Endodermal cell (in vitro differentiated cells): ENCODE measurements at regions not wholly inside any gene's neighbourhood (a gene's known extent, or its start where the extent isn't known, plus 50 kb on each side); places are given as distances from the start of the nearest gene placed in this dataset.
A peak's percentile ranks its signal among the peaks of the same experiment; 100 is the strongest.

Source experiments
- DNase-seq: peaks from one replicate; pipeline ENCODE4 v3.0.0-alpha.2; 2017
- H3K27ac ChIP-seq: 2 replicates; pipeline ENCODE4 v1.5.1; 2013; ENCODE audit warnings: mild to moderate bottlenecking, low read depth, low read length, moderate library complexity
- H3K27me3 ChIP-seq: 2 replicates; pipeline ENCODE4 v1.6.1; 2013; ENCODE audit warnings: mild to moderate bottlenecking, low read length, moderate library complexity; ENCODE audit not compliant: insufficient read depth, control insufficient read depth, poor library complexity, severe bottlenecking
- H3K36me3 ChIP-seq: 2 replicates; pipeline ENCODE4 v1.7.0; 2013; ENCODE audit warnings: mild to moderate bottlenecking, low read length, moderate library complexity; ENCODE audit not compliant: control insufficient read depth, insufficient read depth
- H3K4me1 ChIP-seq: one replicate; pipeline ENCODE4 v1.7.0; 2013; ENCODE audit warnings: low read length; ENCODE audit not compliant: control insufficient read depth, insufficient read depth
- H3K4me3 ChIP-seq: 2 replicates; pipeline ENCODE4 v1.5.1; 2013; ENCODE audit warnings: mild to moderate bottlenecking, low read length, moderate library complexity
- H3K9ac ChIP-seq: 2 replicates; pipeline ENCODE4 v1.6.1; 2013; ENCODE audit warnings: mild to moderate bottlenecking, low read length, moderate library complexity; ENCODE audit not compliant: poor library complexity, severe bottlenecking; ENCODE audit errors: extremely low read depth
- H3K9me3 ChIP-seq: 2 replicates; pipeline ENCODE4 v1.6.1; 2013; ENCODE audit warnings: mild to moderate bottlenecking, low read length, moderate library complexity; ENCODE audit not compliant: control insufficient read depth
- H3K27ac Mint-ChIP-seq: 2 replicates; pipeline ENCODE4 v1.8.0; 2020; ENCODE audit warnings: mixed read lengths
- H3K27me3 Mint-ChIP-seq: 2 replicates; pipeline ENCODE4 v1.8.0; 2021; ENCODE audit warnings: mild to moderate bottlenecking, mixed read lengths; ENCODE audit not compliant: insufficient read depth
- H3K36me3 Mint-ChIP-seq: 2 replicates; pipeline ENCODE4 v1.8.0; 2020; ENCODE audit warnings: low read depth, mixed read lengths
- H3K4me1 Mint-ChIP-seq: 2 replicates; pipeline ENCODE4 v1.8.0; 2020; ENCODE audit warnings: mixed read lengths
- H3K4me3 Mint-ChIP-seq: 2 replicates; pipeline ENCODE4 v1.8.0; 2020; ENCODE audit warnings: mild to moderate bottlenecking, moderate library complexity, mixed read lengths
- H3K9me3 Mint-ChIP-seq: 2 replicates; pipeline ENCODE4 v1.8.0; 2020; ENCODE audit warnings: mild to moderate bottlenecking, mixed read lengths
- WGBS, 2 experiments: methylation state at CpG; one replicate each; pipeline versions ENCODE4 v1.1.5 to v1.1.7; 2013; ENCODE audit warnings: missing lambda C conversion rate in 2 of 2, mixed read lengths in 1 of 2; ENCODE audit not compliant: insufficient coverage in 1 of 2, insufficient read length in 1 of 2; 5-methylcytosine and 5-hydroxymethylcytosine counted together
- TF ChIP-seq, protein P1 (sequence below): fragments of 200-600 bp; sonication (generic); conservative IDR thresholded peaks from 2 replicates; pipeline ENCODE4 v1.5.0; 2021; ENCODE audit warnings: antibody characterized with exemption, mild to moderate bottlenecking

DNA sequence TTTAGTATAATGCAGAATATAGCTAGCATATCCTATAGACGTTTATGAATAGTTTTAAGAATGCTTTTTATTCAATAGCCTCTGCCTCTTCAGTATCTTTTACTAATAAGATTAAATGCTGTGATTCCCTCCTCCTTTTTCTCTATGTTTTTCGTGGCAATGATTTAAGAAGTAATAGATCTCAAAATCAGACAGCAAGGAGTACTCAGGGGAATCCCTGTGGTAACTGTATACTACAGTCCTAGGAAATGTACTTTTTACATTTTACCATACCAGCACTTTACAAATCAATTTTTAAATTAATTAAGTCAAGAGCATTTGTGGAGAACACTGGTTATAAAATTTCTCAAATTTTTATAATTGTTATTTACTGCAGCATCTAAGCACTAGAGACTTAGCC, 240.6 kb upstream of the CAND1 start:
- TF ChIP-seq, protein P1, sequence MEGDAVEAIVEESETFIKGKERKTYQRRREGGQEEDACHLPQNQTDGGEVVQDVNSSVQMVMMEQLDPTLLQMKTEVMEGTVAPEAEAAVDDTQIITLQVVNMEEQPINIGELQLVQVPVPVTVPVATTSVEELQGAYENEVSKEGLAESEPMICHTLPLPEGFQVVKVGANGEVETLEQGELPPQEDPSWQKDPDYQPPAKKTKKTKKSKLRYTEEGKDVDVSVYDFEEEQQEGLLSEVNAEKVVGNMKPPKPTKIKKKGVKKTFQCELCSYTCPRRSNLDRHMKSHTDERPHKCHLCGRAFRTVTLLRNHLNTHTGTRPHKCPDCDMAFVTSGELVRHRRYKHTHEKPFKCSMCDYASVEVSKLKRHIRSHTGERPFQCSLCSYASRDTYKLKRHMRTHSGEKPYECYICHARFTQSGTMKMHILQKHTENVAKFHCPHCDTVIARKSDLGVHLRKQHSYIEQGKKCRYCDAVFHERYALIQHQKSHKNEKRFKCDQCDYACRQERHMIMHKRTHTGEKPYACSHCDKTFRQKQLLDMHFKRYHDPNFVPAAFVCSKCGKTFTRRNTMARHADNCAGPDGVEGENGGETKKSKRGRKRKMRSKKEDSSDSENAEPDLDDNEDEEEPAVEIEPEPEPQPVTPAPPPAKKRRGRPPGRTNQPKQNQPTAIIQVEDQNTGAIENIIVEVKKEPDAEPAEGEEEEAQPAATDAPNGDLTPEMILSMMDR = no peak
- H3K4me3 ChIP-seq = no peak overlapping the region
- WGBS, 2 experiments = 100% methylated on average over 2 of the region's 2 CpGs; no CpG with 5 or more reads in 1 of the 2 experiments

DNA sequence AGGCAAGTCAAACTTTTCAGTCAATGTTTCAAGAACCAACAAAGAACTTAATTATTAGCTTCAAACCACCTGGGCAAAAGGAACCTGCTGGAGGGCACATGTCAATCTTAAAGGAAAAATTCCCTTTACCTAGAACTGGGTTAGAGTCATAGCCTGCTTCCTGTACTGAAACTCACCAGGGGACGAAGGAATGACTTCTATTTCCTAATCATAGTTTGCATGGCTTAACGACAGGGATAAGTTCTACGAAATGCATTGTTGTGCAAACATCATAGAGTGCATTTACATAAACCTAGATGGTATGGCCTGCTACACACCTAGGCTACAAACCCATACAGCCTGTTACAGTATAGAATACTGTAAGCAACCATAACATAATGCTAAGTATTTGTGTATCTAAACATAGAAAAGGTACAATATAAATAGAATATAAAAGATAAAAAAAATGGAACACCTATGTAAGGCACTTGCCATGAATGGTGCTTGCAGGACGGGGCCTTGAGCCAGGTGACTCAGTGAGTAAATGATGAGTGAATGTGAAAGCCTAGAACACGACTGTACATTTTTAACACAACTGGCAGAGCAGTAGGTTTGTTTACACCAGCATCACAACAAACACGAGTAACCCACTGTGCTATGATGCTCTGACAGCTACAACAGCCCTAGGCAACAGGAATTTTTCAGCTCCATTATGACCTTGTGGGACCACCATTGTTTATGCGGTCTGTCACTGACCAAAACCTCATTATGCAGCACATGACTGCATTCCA, 234.9 kb upstream of the CAND1 start:
- Mint-ChIP-seq H3K27me3 (peaks cover 13% of the 10 kb centered on the region), H3K36me3 (no peaks in the 10 kb centered on the region), H3K9me3 (no peaks in the 10 kb centered on the region), H3K27ac (no peak overlapping the region), H3K4me1 (peaks cover 26% of the 10 kb centered on the region), H3K4me3 (no peak overlapping the region)
- no peak for DNase-seq
- no peaks in the 10 kb centered on the region for H3K36me3 ChIP-seq
- TF ChIP-seq, protein P1 = no peak
- 68 to 76% methylated on average over 6 to 7 of the region's 7 CpGs for WGBS, 2 experiments
- H3K27ac ChIP-seq = no peak overlapping the region
- H3K9me3 ChIP-seq = no peaks in the 10 kb centered on the region
- H3K9ac ChIP-seq = no peak overlapping the region
- no peaks in the 10 kb centered on the region for H3K27me3 ChIP-seq
- H3K4me1 ChIP-seq = peaks cover 5% of the 10 kb centered on the region
- H3K4me3 ChIP-seq = no peak overlapping the region

More for the DNA sequence above, 240.6 kb upstream of the CAND1 start:
- Mint-ChIP-seq H3K27ac (no peak overlapping the region), H3K9me3 (no peaks in the 10 kb centered on the region), H3K4me3 (no peak overlapping the region), H3K36me3 (no peaks in the 10 kb centered on the region), H3K27me3 (peaks cover 21% of the 10 kb centered on the region), H3K4me1 (peaks cover 20% of the 10 kb centered on the region)
- Histone ChIP-seq H3K27ac (no peak overlapping the region), H3K4me1 (peaks cover 10% of the 10 kb centered on the region), H3K9ac (no peak overlapping the region), H3K36me3 (no peaks in the 10 kb centered on the region), H3K9me3 (no peaks in the 10 kb centered on the region), H3K27me3 (peaks cover 9% of the 10 kb centered on the region)
- DNase-seq = no peak

- peaks cover 8% of the 10 kb centered on the region for H3K4me1 ChIP-seq
- no peak for DNase-seq
- TF ChIP-seq, protein P1 = no peak
- peaks cover 26% of the 10 kb centered on the region for H3K4me1 Mint-ChIP-seq
- H3K9me3 Mint-ChIP-seq = no peaks in the 10 kb centered on the region
- H3K27ac Mint-ChIP-seq = no peak overlapping the region
- no peaks in the 10 kb centered on the region for H3K27me3 ChIP-seq
- peak overlapping the region; percentile 41 for H3K27ac ChIP-seq
- H3K36me3 ChIP-seq = no peaks in the 10 kb centered on the region
- H3K27me3 Mint-ChIP-seq = peaks cover 13% of the 10 kb centered on the region
- 36 to 57% methylated on average over 1 to 5 of the region's 5 CpGs for WGBS, 2 experiments
- no peaks in the 10 kb centered on the region for H3K9me3 ChIP-seq
- H3K9ac ChIP-seq = no peak overlapping the region
- H3K4me3 ChIP-seq = peak overlapping the region; percentile 32
- H3K36me3 Mint-ChIP-seq = no peaks in the 10 kb centered on the region
- no peak overlapping the region for H3K4me3 Mint-ChIP-seq
These were observed 234.0 kb upstream of the CAND1 start for GRCh38 chr12:67035121-67035520.
